OCI-LY1 (cell line): ENCODE measurements at regions not wholly inside any gene's neighbourhood (a gene's known extent, or its start where the extent isn't known, plus 50 kb on each side); places are given as distances from the start of the nearest gene placed in this dataset.
A peak's percentile ranks its signal among the peaks of the same experiment; 100 is the strongest.

Experiments used
- H2AFZ ChIP-seq: fragments of 200-600 bp; sonication (generic), shearing (Covaris generic); 2 replicates; pipeline ENCODE4 v1.6.0; 2014; ENCODE audit warnings: antibody characterized with exemption, mild to moderate bottlenecking, low read length
- H3F3A ChIP-seq: fragments of 200-600 bp; sonication (generic), shearing (Covaris generic); 2 replicates; pipeline ENCODE4 v1.6.0; 2014; ENCODE audit warnings: mild to moderate bottlenecking, antibody characterized with exemption, low read length, moderate library complexity; ENCODE audit not compliant: insufficient read depth
- H3K27ac ChIP-seq: fragments of 200-600 bp; sonication (generic); 2 replicates; pipeline ENCODE4 v1.5.1; 2014; ENCODE audit warnings: low read length, mixed run types, mild to moderate bottlenecking, low read depth; ENCODE audit not compliant: poor library complexity, severe bottlenecking
- H3K27me3 ChIP-seq: fragments of 200-600 bp; sonication (generic); 2 replicates; pipeline ENCODE4 v1.6.0; 2014; ENCODE audit warnings: antibody characterized with exemption, mild to moderate bottlenecking, low read length, moderate library complexity; ENCODE audit not compliant: insufficient read depth
- H3K36me3 ChIP-seq: fragments of 200-600 bp; sonication (generic); 2 replicates; pipeline ENCODE4 v1.6.1; 2014; ENCODE audit warnings: mild to moderate bottlenecking, antibody characterized with exemption, low read length, moderate library complexity, mixed read lengths; ENCODE audit not compliant: insufficient read depth
- H3K4me1 ChIP-seq: fragments of 200-600 bp; sonication (generic); 2 replicates; pipeline ENCODE4 v1.5.1; 2014; ENCODE audit warnings: mild to moderate bottlenecking, low read length, moderate library complexity; ENCODE audit not compliant: insufficient read depth, severe bottlenecking
- H3K4me2 ChIP-seq: fragments of 200-600 bp; sonication (generic), shearing (Covaris generic); 2 replicates; pipeline ENCODE4 v1.6.1; 2014; ENCODE audit warnings: low read length
- H3K4me3 ChIP-seq: fragments of 200-600 bp; sonication (generic); 2 replicates; pipeline ENCODE4 v1.5.1; 2014; ENCODE audit warnings: low read length, low read depth, mild to moderate bottlenecking, mixed read lengths; ENCODE audit not compliant: poor library complexity, severe bottlenecking
- H3K79me2 ChIP-seq: fragments of 200-600 bp; shearing (Covaris generic); 2 replicates; pipeline ENCODE4 v1.6.1; 2016; ENCODE audit warnings: mixed run types, low read length, mixed read lengths; ENCODE audit not compliant: insufficient read depth
- H3K9ac ChIP-seq: fragments of 200-600 bp; sonication (generic), shearing (Covaris generic); 2 replicates; pipeline ENCODE4 v1.6.1; 2014; ENCODE audit warnings: mild to moderate bottlenecking, low read length, mixed read lengths
- H3K9me2 ChIP-seq: fragments of 200-600 bp; sonication (generic), shearing (Covaris generic); 2 replicates; pipeline ENCODE4 v1.6.1; 2014; ENCODE audit warnings: low read depth, mild to moderate bottlenecking, low read length, mixed read lengths
- H3K9me3 ChIP-seq: fragments of 200-600 bp; shearing (Covaris generic); 2 replicates; pipeline ENCODE4 v1.6.1; 2014; ENCODE audit warnings: low read length, mixed read lengths
- H4K20me1 ChIP-seq: fragments of 200-600 bp; sonication (generic), shearing (Covaris generic); 2 replicates; pipeline ENCODE4 v1.6.0; 2016; ENCODE audit warnings: mild to moderate bottlenecking, low read length; ENCODE audit not compliant: insufficient read depth
- EZH2 ChIP-seq: fragments of 200-600 bp; sonication (generic), shearing (Covaris generic); IDR thresholded peaks from 2 replicates; pipeline ENCODE4 v1.8.0; 2017; ENCODE audit warnings: borderline replicate concordance, mixed run types, mild to moderate bottlenecking, antibody characterized with exemption, low read length, moderate library complexity, mixed read lengths
- TF ChIP-seq, protein P1 (sequence below): fragments of 200-600 bp; sonication (generic), shearing (Covaris generic); IDR thresholded peaks from 2 replicates; pipeline ENCODE4 v1.5.1; 2017; ENCODE audit warnings: mild to moderate bottlenecking, antibody characterized with exemption, low read length, moderate library complexity, mixed read lengths

DNA sequence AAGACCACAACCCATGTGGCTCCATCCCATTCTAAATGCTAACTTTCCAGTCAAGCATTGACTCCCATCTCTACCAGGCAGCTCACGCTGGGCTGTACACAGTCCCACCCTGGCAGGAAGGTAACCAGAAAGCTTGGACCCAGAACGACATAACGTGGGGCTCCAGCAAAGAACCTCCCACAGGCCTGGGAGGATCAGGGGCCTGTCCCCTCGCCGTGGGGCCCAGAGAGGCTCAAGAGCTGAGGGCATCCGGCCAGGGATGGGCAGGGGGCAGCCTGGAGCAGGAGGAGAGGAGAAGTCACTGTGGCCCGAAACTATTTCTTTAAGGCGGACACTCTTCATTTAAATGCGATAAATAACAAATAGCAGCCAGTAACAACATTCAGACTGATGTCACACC, 169.9 kb downstream of the SHANK2 start:
- no peak overlapping the region for H2AFZ ChIP-seq
- H3K9ac ChIP-seq, result no peak overlapping the region
- H3K9me3 ChIP-seq, result no peaks in the 10 kb centered on the region
- H3F3A ChIP-seq, result no peaks in the 10 kb centered on the region
- H4K20me1 ChIP-seq, result no peaks in the 10 kb centered on the region
- H3K36me3 ChIP-seq, result no peaks in the 10 kb centered on the region
- no peaks in the 10 kb centered on the region for H3K79me2 ChIP-seq
- no peaks in the 10 kb centered on the region; the same call in 1 of the 2 replicates for H3K27me3 ChIP-seq
- no peak for TF ChIP-seq EZH2
- TF ChIP-seq, protein P1, sequence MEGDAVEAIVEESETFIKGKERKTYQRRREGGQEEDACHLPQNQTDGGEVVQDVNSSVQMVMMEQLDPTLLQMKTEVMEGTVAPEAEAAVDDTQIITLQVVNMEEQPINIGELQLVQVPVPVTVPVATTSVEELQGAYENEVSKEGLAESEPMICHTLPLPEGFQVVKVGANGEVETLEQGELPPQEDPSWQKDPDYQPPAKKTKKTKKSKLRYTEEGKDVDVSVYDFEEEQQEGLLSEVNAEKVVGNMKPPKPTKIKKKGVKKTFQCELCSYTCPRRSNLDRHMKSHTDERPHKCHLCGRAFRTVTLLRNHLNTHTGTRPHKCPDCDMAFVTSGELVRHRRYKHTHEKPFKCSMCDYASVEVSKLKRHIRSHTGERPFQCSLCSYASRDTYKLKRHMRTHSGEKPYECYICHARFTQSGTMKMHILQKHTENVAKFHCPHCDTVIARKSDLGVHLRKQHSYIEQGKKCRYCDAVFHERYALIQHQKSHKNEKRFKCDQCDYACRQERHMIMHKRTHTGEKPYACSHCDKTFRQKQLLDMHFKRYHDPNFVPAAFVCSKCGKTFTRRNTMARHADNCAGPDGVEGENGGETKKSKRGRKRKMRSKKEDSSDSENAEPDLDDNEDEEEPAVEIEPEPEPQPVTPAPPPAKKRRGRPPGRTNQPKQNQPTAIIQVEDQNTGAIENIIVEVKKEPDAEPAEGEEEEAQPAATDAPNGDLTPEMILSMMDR, result no peak
- H3K4me2 ChIP-seq, result no peak overlapping the region
- no peaks in the 10 kb centered on the region for H3K4me1 ChIP-seq
- H3K9me2 ChIP-seq, result no peaks in the 10 kb centered on the region
- H3K27ac ChIP-seq, result no peak overlapping the region
- H3K4me3 ChIP-seq, result no peak overlapping the region

DNA sequence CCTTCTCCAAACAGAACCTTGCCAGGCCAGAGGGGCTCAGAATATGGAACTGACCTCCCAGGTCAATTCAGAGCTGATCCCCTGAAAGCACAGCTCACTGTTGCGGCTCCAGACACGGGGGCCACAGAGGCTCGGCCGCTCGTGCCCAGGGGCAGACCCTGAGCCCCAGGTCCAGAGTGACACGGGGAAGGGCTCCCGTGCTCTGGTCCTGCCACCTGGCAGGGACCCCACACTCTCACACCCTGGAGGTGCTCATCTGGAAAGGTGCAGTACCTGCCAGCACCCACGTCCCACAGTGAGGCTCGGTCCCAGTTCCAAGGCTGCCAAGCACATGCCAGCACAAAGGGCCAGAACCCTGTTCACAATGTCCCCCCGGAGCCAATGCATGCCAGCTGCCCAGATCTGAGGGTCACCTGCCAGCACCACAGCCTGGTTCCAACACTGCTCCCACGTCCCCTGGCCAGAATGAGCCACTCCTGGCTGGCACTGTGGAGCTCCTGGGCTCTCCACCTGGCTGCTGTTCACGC, 170.6 kb downstream of the SHANK2 start:
- Histone ChIP-seq H2AFZ (no peak overlapping the region), H3K9ac (no peak overlapping the region), H3K4me1 (no peaks in the 10 kb centered on the region), H3F3A (no peaks in the 10 kb centered on the region), H3K4me2 (no peak overlapping the region), H3K9me3 (no peaks in the 10 kb centered on the region), H4K20me1 (no peaks in the 10 kb centered on the region), H3K36me3 (no peaks in the 10 kb centered on the region), H3K9me2 (no peaks in the 10 kb centered on the region), H3K27ac (no peak overlapping the region), H3K79me2 (no peaks in the 10 kb centered on the region), H3K4me3 (no peak overlapping the region), H3K27me3 (no peaks in the 10 kb centered on the region; the same call in 1 of the 2 replicates)
- TF ChIP-seq, protein P1, result no peak
- no peak for TF ChIP-seq EZH2

DNA sequence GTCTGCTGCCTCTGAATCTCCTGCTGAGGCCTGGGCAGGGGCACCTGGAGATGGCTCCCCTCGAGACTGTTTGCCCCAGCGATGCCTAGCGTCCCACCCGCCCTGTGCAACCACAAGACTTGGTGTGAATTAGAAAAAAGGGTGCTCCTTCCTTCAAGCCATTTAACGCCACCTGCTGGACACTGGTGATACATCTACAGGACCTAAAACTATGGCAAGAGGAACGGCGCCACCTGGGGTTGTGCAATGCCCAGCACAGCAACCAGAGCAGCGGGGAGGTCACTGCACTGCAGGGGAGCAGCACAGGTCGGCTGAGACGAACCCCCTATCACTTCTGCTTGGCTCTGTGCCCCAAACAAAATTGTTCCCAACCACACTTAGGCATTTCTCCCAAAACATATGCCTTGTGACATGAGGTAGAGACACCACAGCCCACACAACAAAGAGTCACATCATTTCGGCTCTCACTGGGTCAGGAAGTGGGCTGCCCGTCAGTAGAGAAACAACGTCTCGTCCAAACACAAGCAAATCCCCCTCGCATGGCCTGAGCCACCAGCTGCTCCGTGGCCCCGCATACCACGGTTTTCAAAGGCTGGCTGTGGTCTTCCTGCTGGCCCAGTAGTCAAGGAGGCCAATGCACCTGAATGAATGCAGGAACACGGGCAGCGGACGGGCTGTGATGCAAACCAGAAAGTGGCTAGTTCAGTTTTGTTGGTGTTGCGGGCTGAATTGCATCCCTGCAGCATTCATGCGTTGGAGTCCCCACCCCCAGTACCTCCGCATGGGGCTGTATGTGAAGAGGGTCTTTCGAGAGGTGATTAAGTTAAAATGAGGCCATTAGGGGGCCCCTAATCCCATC, 171.9 kb downstream of the SHANK2 start:
- Histone ChIP-seq H3F3A (no peaks in the 10 kb centered on the region), H3K36me3 (no peaks in the 10 kb centered on the region), H3K9me3 (no peaks in the 10 kb centered on the region), H3K9me2 (no peaks in the 10 kb centered on the region), H3K9ac (no peak overlapping the region), H3K4me2 (no peak overlapping the region), H3K79me2 (no peaks in the 10 kb centered on the region), H3K4me1 (no peaks in the 10 kb centered on the region), H4K20me1 (no peaks in the 10 kb centered on the region), H3K4me3 (no peak overlapping the region), H3K27me3 (no peaks in the 10 kb centered on the region; the same call in 1 of the 2 replicates), H3K27ac (no peak overlapping the region), H2AFZ (no peak overlapping the region)
- TF ChIP-seq EZH2, result no peak
- TF ChIP-seq, protein P1, result peak; percentile 90
